Stimulated activated CD4-positive, alpha-beta T cell treated with anti-CD3 and anti-CD28 coated beads, Interleukin-15, amount 100 ng/mL, for 24 hours (primary cell): ENCODE measurements at regions not wholly inside any gene's neighbourhood (a gene's known extent, or its start where the extent isn't known, plus 50 kb on each side); places are given as distances from the start of the nearest gene placed in this dataset.

Experiments used
- DNase-seq: peaks from one replicate; pipeline ENCODE4 v3.0.0-alpha.2; 2020

- DNase-seq, result no peak
These were observed 129.1 kb downstream of the DDX1 start for GRCh38 chr2:15720561-15721307.

- no peak for DNase-seq
These were observed 129.9 kb downstream of the DDX1 start for GRCh38 chr2:15721411-15722067.

GRCh38 chr2:15722980-15723379, 131.3 kb downstream of the DDX1 start:
- no peak for DNase-seq

GRCh38 chr2:15724235-15724634, 132.6 kb downstream of the DDX1 start:
- DNase-seq, result no peak

- no peak for DNase-seq
These were observed 133.6 kb downstream of the DDX1 start for GRCh38 chr2:15725101-15725781.

GRCh38 chr2:15725782-15726112, 134.1 kb downstream of the DDX1 start:
- no peak for DNase-seq

GRCh38 chr2:15726321-15727057, 134.8 kb downstream of the DDX1 start:
- no peak for DNase-seq

GRCh38 chr2:15727396-15728244, 136.0 kb downstream of the DDX1 start:
- DNase-seq, result no peak

- no peak for DNase-seq
These were observed 136.7 kb downstream of the DDX1 start for GRCh38 chr2:15728245-15728938.

- DNase-seq, result no peak
These were observed 137.3 kb downstream of the DDX1 start for GRCh38 chr2:15729001-15729400.

GRCh38 chr2:15729709-15730544, 138.3 kb downstream of the DDX1 start:
- DNase-seq, result no peak

- DNase-seq, result no peak
These were observed 139.0 kb downstream of the DDX1 start for GRCh38 chr2:15730545-15731212.

GRCh38 chr2:15731213-15731888, 139.7 kb downstream of the DDX1 start:
- DNase-seq, result no peak

- no peak for DNase-seq
These were observed 140.2 kb downstream of the DDX1 start for GRCh38 chr2:15731889-15732271.

- no peak for DNase-seq
These were observed 140.8 kb downstream of the DDX1 start for GRCh38 chr2:15732341-15733077.

- no peak for DNase-seq
These were observed 142.4 kb downstream of the DDX1 start for GRCh38 chr2:15733867-15734673.

GRCh38 chr2:15734674-15735483, 143.2 kb downstream of the DDX1 start:
- no peak for DNase-seq
